Right lung (tissue), 2 donors: ENCODE measurements at regions not wholly inside any gene's neighbourhood (a gene's known extent, or its start where the extent isn't known, plus 50 kb on each side); places are given as distances from the start of the nearest gene placed in this dataset.

ENCODE experiments used
- DNase-seq, 2 donors: peaks; one replicate each; pipeline ENCODE4 v3.0.0-alpha.2; 2013

- DNase-seq, result no peak
Observed at GRCh38 chr5:82336959-82337351, 58.8 kb upstream of the RPS23 start.

GRCh38 chr5:82336226-82336958 lies 58.2 kb upstream of the RPS23 start:
- DNase-seq, result no peak

- DNase-seq, result no peak
Observed at GRCh38 chr5:82335806-82336205, 57.7 kb upstream of the RPS23 start.

GRCh38 chr5:82334856-82335255 lies 56.7 kb upstream of the RPS23 start:
- no peak for DNase-seq

DNA sequence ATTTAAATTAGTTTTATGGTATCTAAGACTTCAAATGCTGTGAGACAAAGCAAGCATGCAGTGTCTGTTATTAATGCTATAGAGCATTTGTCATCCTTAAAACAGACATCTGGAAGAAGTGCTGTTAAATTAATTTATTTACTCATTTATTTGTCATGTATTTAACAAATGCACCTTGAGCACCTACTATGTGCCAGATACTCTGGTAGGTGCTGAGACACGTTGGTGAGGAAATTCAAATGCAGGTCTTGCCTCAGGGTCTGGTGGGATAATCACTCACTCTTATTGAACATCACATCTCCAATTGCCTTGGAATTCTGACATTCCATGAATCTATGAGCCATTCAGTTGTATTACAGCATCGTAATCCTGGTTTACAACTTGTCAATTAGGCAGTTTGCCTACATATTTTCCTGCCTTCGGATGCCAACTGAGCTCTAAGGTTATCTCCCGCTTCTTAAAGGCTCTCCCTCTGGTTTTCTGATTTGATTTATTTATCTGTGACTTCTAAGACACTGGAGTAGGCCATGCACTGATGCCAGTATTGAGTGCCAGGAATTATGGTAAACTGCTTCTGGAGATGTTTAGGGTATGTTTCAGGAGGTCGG lies 56.0 kb upstream of the RPS23 start:
- no peak for DNase-seq

DNA sequence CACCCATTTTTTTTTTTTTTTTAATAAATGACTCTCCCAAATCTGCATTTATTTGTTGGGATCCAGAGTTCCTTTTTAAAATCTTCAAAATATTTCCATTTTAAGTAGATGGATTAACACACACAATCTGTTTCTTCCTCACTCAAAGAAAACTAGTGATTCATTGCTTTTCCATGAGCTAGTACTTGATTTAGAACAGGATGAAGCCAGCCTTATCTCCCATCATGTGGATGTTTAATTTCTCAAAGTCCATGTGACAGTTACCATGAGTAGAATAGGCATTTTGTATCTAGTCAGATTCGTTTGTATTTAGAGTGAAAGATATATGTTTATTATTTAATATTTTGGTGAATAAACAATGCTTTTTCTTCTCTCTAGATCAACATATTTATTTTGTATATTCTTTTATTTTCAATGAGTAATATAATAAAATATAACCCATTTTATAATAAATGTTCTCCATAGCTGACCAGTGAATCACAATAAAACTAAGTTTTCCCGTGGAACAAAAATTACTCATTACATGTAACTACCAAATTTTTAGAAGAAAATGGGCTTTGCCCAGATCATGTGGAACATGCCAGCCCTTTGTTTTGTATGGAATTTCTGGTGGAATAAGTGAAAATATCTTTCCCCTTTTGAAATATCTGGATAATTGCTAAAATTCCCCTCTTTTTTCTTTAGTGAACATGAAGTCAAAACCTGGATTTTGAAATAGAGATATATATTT lies 54.9 kb upstream of the RPS23 start:
- DNase-seq, result no peak

DNA sequence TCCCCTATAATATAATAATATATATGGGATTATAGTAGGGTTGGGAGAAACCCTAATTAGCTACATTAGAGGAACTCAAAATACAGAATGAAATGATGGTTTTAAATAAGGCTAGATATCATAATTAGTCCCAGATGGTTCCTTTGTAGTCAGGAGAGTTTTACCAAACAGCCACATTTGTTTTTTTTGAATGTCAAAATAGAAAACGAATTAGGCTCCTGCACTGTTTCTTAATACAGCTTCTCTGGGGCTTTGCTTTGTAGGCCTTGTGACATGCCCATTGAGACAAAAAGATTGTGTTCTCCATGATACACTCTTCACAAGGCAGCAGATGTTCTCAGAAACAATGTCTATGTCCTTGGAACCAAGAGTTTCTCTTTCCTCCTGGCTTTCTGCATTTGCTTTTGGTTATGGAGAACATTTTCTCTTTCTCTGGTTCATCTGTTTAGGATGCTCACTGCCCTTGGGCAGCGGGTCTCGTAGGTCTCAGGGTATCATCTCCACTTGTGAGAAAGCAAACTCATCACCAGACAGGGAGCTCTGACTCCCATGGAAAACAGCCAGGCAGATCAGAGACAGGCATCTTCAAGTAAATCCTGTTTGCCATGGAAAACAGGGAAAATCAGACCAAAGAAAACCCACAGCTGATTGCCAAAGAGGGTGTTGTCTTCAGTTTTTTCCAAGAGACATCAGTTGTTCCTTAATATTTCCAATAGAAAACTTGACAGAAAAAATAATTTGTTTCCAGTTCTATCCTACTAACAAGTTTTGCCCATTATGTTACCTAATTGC lies 54.1 kb upstream of the RPS23 start:
- no peak for DNase-seq

- DNase-seq, result no peak
Observed at GRCh38 chr5:82331557-82331956, 53.4 kb upstream of the RPS23 start.

- no peak for DNase-seq
Observed at GRCh38 chr5:82330530-82331270, 52.5 kb upstream of the RPS23 start.

GRCh38 chr5:82329393-82329792 lies 51.2 kb upstream of the RPS23 start:
- no peak for DNase-seq
